ENCODE measurements at regions not wholly inside any gene's neighbourhood (a gene's known extent, or its start where the extent isn't known, plus 50 kb on each side); places are given as distances from the start of the nearest gene placed in this dataset.
"Not testable (repeated sequence)": the region's sequence is repeated elsewhere in the genome, so short reads cannot be mapped to it uniquely, and the experiment has no call there.

- not testable (repeated sequence) for TF ChIP-seq FOXO4 (CRISPR knock-in tag; conservative IDR thresholded peaks at IDR 0.05); NCOR1 (IDR thresholded peaks at IDR 0.05; ENCODE audit: borderline replicate concordance, low read length); RFX3 (CRISPR knock-in tag; IDR thresholded peaks at IDR 0.05); CENPT (CRISPR knock-in tag; IDR thresholded peaks at IDR 0.05; ENCODE audit: low read depth); ZFP82 (CRISPR knock-in tag; IDR thresholded peaks at IDR 0.05; ENCODE audit: borderline replicate concordance)
Observed at GRCh38 chr13:32847976-32848375, 168.2 kb upstream of the KL start.

Measured in HepG2 (cell line).